NCI-H226 (cell line): ENCODE measurements at regions not wholly inside any gene's neighbourhood (a gene's known extent, or its start where the extent isn't known, plus 50 kb on each side); places are given as distances from the start of the nearest gene placed in this dataset.
A peak's percentile ranks its signal among the peaks of the same experiment; 100 is the strongest.

Experiments used
- DNase-seq: peaks from one replicate; pipeline ENCODE4 v3.0.0-alpha.2; 2015

- DNase-seq = no peak
Measured at GRCh38 chr15:29480278-29480677, 210.7 kb upstream of the NSMCE3 start.

GRCh38 chr15:29477256-29477655 is 207.6 kb upstream of the NSMCE3 start:
- DNase-seq = no peak

- DNase-seq = no peak
Measured at GRCh38 chr15:29476503-29477080, 207.0 kb upstream of the NSMCE3 start.

- DNase-seq = no peak
Measured at GRCh38 chr15:29475096-29475495, 205.5 kb upstream of the NSMCE3 start.

GRCh38 chr15:29473621-29474105 is 204.0 kb upstream of the NSMCE3 start:
- DNase-seq = no peak

- no peak for DNase-seq
Measured at GRCh38 chr15:29472901-29473445, 203.4 kb upstream of the NSMCE3 start.

GRCh38 chr15:29471757-29472156 is 202.1 kb upstream of the NSMCE3 start:
- no peak for DNase-seq

- no peak for DNase-seq
Measured at GRCh38 chr15:29471306-29471705, 201.7 kb upstream of the NSMCE3 start.

GRCh38 chr15:29470794-29471193 is 201.2 kb upstream of the NSMCE3 start:
- no peak for DNase-seq

- DNase-seq = no peak
Measured at GRCh38 chr15:29470311-29470710, 200.7 kb upstream of the NSMCE3 start.

- DNase-seq = no peak
Measured at GRCh38 chr15:29468899-29469298, 199.3 kb upstream of the NSMCE3 start.

GRCh38 chr15:29467091-29467490 is 197.5 kb upstream of the NSMCE3 start:
- DNase-seq = no peak

GRCh38 chr15:29466292-29466691 is 196.7 kb upstream of the NSMCE3 start:
- no peak for DNase-seq

- DNase-seq = no peak
Measured at GRCh38 chr15:29465816-29466215, 196.2 kb upstream of the NSMCE3 start.

- DNase-seq = no peak
Measured at GRCh38 chr15:29465196-29465595, 195.6 kb upstream of the NSMCE3 start.

- DNase-seq = no peak
Measured at GRCh38 chr15:29461877-29462276, 192.3 kb upstream of the NSMCE3 start.

GRCh38 chr15:29458361-29458760 is 188.7 kb upstream of the NSMCE3 start:
- DNase-seq = no peak

- DNase-seq = peak; percentile 32
Measured at GRCh38 chr15:29457729-29458128, 188.1 kb upstream of the NSMCE3 start.

- no peak for DNase-seq
Measured at GRCh38 chr15:29456964-29457363, 187.3 kb upstream of the NSMCE3 start.

GRCh38 chr15:29456255-29456654 is 186.6 kb upstream of the NSMCE3 start:
- DNase-seq = no peak

GRCh38 chr15:29455530-29455929 is 185.9 kb upstream of the NSMCE3 start:
- no peak for DNase-seq

GRCh38 chr15:29455055-29455454 is 185.4 kb upstream of the NSMCE3 start:
- DNase-seq = no peak

GRCh38 chr15:29454506-29454905 is 184.9 kb upstream of the NSMCE3 start:
- no peak for DNase-seq

GRCh38 chr15:29452881-29453731 is 183.5 kb upstream of the NSMCE3 start:
- DNase-seq = no peak
